GM21526 (cell line): ENCODE measurements at regions not wholly inside any gene's neighbourhood (a gene's known extent, or its start where the extent isn't known, plus 50 kb on each side); places are given as distances from the start of the nearest gene placed in this dataset.
"Not testable (repeated sequence)": the region's sequence is repeated elsewhere in the genome, so short reads cannot be mapped to it uniquely, and the experiment has no call there.

ENCODE experiments used
- ATAC-seq: cut with Tn5 transposase; IDR thresholded peaks from one replicate; pipeline ENCODE4 v1.9.1; 2021; ENCODE audit warnings: moderate library complexity; ENCODE audit not compliant: unreplicated experiment, low FRiP score

DNA sequence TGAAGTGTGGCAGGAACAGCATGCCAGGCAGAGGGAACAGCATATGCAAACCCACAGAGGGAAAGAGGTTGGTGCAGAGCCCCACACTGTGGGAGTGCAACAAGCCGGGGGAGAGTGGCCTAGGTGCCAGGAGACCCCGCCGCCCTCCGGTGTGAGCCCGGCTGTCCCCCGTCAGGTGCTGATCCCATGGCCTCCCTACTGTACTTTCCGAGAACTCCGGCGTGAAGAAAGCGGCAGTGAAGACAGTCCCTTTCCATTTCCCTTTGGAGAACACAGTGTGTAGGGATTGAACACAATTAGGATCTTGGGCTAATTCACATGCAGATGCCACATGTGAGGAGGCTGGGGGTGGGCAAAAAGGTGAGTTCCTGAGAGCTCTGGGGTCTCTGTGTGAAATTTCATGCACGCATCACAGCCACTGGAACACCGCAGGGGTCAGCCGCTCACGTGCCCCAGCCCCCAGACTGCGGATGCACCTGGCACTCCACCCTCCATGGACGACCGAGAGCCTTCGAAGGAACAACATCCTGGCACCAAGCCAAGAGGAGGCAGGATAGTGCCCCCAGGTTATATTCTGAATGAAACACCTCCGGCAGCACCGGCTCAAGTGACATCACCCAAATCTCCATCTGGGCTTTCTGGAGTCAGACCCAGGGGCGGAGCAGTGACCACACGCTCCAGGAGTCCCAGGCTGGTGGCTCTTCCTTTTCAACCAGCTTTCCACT is 82.1 kb upstream of the PPP2R2D start:
- no peak for ATAC-seq

DNA sequence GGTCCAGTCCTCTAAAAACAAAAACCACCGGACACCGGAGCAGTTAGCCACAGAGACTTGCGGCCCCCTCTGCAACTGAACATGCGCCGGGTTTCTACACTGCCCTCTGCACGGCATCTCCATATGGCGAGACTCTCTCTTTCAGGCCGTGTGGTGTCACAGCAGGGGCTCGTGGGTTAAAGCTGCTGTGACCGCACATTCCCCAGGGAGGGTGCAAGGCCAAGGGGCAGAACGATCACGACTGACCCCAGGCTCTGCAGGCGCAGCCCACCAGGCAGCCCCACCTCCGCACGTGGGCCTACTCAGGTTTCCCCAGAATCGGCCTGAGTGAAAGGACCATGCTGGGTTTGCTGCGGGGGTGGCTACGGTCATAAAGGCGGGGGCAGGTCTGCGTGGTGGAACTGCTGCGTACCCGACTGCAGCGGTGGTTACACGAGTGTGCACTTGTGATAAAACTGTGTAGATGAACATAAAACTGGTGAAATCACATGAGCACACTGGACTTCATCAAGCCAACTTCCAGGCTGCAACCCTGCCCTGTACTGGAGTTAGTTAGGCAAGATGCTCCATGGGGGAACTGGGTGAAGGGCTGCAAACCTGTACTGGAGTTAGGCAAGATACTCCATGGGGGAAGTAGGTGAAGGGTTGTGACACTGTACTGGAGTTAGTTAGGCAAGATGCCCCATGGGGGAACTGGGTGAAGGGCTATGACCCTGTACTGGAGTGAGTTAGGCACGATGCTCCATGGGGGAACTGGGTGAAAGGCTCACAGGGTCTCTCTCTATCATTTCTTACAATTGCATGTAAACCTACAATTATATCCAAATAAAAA is 81.4 kb upstream of the PPP2R2D start:
- ATAC-seq, result no peak

DNA sequence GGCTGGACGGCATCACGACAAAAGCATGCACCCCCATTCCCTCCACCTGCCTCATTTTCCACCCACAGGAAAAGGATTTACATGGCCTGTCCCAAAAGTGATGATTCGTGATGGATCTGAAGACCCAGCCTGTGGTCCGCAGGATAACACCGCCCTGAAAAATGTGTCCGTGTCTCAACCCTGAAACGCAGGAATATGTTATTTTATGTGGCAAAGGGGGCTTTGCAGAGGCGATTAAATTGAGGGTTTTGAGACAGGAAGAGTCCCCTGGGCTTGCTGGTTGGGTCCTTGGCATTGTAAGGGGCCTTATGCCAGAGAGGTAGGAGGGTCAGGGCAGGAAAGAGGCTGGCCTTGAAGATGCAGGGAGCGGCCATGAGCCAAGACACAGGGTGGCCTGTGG is 80.2 kb upstream of the PPP2R2D start:
- ATAC-seq, result no peak

DNA sequence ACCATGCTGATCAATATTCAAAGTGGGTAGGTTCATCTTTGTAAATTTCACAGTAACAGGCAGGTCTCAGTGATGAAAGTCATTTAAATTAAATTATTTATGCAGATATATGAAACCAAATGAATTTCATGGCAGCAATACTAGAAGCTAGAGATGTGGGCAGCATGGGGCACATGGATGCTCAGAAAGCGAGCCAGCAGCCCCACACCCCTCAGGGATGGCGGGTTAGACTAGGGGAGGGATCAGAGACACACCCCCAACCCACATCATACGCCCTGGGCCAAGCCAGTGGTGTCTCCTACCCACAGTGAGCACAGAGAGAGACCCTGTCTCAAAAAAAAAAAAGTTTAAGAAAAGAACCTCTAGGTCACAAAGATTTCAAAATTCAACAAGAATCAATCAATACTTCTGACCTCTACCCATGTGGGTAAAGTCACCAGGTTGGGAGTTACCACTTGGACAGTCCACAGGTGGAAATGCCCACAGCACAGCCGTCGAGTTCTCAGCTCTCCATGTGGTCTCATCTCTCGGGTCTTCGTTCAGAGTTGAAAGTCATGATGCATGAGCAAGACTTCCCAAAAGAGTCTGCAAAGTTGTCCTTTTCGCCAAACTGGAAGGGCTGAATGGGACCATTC is 79.3 kb upstream of the PPP2R2D start:
- no peak for ATAC-seq

DNA sequence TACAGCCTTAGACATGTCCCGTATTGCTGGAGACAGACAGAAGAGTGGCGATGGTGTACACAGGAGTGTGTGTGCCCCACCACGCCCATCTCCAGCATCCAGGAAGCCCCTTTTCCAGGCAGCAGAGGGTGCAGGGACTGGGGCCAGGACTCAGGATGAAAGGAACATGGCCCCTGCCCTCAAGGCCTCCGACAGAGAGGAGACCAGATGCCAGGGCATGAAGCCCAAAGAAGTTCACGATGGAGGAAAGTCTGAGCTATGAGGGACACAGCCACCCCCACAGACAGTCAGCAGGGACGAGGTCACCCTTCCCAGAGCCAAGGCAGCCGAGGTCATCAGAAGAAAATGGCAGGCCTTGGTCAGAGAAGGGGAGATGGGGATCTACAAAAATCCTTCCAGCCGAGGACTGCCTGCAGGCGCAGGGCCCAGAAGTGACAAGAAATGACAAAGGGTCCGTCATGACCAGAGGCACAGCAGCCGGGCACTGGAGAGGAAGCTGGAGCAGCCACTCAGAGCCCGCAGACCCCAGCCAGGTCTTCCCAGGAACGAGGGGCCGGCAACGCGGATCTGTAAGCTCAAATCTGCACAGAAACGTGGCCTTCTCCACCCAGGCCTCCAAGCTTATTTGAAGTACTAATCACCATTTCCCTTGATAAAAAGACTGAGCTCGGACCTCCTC is 78.7 kb upstream of the PPP2R2D start:
- ATAC-seq, result no peak

- no peak for ATAC-seq
These were observed 78.0 kb upstream of the PPP2R2D start for GRCh38 chr10:131822692-131823245.

DNA sequence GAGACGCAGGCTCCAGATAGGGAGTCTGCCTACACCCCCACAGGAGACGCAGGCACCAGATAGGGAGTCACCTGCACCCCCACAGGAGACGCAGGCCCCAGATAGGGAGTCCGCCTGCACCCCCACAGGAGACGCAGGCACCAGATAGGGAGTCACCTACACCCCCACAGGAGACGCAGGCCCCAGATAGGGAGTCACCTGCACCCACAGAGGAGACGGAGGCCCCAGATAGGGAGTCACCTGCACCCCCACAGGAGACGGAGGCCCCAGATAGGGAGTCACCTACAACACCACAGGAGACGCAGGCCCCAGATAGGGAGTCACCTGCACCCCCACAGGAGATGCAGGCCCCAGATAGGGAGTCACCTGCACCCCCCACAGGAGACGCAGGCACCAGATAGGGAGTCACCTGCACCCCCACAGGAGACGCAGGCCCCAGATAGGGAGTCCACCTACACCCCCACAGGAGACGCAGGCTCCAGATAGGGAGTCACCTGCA is 77.2 kb upstream of the PPP2R2D start:
- not testable (repeated sequence) for ATAC-seq

GRCh38 chr10:131824371-131825149 is 76.2 kb upstream of the PPP2R2D start:
- no peak for ATAC-seq

GRCh38 chr10:131825150-131825848 is 75.5 kb upstream of the PPP2R2D start:
- no peak for ATAC-seq

DNA sequence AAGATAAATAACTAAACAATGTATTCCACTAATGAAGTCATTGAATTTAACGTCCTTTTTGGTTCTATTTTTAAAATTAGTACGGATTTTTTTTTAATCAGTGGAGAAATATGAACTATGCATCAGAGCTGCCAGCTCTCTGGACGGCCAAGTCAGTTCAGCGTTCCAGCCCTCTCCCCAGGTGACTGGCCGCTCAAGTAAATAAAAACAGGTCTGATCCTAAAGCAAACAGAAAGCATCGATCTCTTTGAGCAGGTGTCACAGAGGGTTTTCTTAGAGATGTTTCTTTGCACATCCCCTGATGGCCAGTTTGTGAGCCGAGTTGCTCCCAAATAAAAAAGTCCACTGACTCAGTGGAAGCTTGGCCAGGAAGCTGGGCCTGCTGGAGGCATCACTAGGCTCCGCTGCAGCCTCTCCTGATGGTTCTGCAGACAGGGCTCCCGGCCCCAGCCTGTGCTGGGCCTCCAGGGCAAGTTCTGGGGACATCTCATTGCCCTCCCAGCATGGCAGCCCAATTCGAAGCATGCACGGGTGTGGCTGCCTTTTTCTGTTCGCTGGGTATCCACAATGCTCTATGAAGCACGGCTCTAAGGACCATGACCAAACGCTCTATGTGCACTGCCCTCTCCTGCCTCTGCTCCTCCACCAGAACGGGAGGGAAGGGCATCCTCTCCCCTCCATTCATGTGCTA is 74.7 kb upstream of the PPP2R2D start:
- no peak for ATAC-seq

DNA sequence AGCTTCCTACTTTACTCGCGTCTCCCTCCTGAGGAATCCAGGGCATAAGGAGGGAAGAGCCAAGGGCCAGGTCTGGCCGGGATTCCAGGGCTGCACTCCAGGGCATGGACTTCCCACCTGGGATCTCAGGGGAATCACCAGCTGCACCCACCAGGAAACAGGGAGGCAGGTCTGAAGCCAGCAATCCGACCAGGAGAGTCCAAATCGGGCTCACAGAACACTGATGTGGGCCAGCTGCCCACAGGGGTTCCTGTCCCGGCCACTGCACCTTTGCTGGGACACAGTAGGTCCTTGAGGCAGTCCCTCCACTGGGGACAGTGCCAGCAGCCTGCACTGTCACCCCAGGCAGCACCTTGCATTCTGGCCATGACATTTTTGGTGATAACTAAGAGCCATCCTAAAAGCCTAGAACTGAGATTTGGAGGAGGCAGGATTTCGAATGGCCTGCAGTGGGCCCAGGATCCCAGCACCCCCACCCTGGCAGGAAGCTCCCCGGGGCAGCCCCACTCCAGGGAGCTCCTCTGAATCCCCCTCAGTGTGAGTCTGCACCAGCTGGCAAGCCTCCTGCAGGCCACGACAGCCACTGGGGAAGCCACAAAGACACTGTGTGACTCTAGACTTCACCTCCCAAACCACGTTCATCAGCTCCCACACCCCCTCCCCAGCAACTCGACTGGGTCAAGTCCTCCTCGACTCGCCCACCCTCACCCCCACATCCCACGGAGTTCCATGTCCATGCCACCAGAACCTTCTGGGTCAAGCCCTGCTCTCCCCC is 71.5 kb upstream of the PPP2R2D start:
- ATAC-seq, result no peak

DNA sequence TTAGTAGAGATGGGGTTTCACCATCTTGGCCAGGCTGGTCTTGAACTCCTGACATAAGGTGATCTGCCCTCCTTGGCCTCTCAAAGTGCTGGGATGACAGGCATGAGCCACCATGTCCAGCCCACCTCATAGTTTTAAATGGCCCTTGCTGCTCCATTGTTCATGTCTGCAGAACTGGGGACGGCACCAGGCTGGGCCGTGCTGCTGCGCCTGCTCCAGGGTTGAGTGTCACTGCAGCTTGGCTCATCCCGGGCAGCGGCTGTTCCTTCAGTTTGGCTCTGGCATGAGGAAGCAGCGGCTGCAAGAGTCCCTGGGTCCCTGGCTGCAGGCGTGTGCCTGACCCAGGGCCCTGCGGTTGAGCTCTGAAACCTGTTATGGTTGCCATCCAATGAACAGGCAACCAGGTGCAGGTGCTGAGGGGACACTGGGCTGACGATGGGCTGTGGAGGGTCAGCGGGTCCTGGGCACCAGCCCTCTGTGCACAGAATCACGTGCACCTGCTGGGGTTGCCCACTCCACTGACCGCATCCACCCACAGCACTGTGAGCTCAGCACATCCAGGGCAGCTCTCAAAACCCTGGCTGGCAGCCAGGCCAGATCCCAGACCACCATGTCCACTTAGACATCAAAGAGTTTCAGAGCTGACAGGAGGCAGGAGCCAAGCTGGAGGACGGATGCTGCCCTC is 70.2 kb upstream of the PPP2R2D start:
- ATAC-seq, result no peak

GRCh38 chr10:131831561-131831960 is 69.2 kb upstream of the PPP2R2D start:
- ATAC-seq, result no peak

- no peak for ATAC-seq
These were observed 68.6 kb upstream of the PPP2R2D start for GRCh38 chr10:131832056-131832685.

GRCh38 chr10:131833013-131833412 is 67.8 kb upstream of the PPP2R2D start:
- ATAC-seq, result no peak

DNA sequence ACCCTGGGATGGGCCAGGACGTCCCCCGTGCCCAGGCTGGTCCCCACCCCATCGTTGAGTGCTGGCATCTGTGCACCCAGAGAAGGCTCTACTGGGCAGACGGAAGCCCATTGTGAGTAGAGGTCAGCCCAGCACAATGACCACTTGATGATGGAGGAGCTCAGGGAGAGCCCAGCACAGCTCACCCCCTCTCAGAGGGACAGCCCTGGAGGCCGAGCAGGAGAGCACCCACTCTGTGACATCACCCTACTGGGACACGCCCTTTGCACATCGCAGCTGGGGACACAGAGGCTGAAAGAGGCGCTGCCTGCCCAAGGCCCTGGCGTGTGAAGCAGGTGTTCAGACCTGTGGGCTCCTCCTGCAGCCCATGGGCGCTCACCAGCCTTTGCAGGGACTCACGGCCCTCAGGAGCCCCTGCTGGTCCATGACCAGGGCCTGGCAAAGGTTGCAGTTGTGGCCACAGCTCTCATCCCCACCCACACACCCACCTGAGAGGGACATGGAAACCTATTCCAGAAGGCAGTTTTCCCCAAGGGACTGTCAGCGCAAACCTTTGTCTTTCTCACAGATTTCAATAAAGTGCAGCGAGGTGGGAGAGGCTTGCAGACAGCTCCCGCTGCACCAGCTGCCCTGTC is 67.2 kb upstream of the PPP2R2D start:
- no peak for ATAC-seq
